ENCODE measurements at regions not wholly inside any gene's neighbourhood (a gene's known extent, or its start where the extent isn't known, plus 50 kb on each side); places are given as distances from the start of the nearest gene placed in this dataset.
"Not testable (repeated sequence)": the region's sequence is repeated elsewhere in the genome, so short reads cannot be mapped to it uniquely, and the experiment has no call there.

GRCh38 chr10:100660945-100661344 is 84.4 kb upstream of the PAX2 start:
- Histone ChIP-seq H3K36me3 (ENCODE audit: control insufficient read depth in 4 of 4, insufficient read depth in 4 of 4, low read length in 3 of 4) (no peaks in the 10 kb centered on the region), H3K4me3 (ENCODE audit: control insufficient read depth in 1 of 7, extremely low read depth in 1 of 7, insufficient read depth in 4 of 7, low read depth in 2 of 7, low read length in 6 of 7) (no peak overlapping the region), H3K4me1 (ENCODE audit: control extremely low read depth in 1 of 4, control insufficient read depth in 4 of 4, insufficient read depth in 4 of 4, low read length in 3 of 4) (peaks cover 0 to 4% (median under 1%) of the 10 kb centered on the region in 4 experiments), H3K27ac (ENCODE audit: insufficient read depth in 1 of 2, low read depth in 1 of 2, low read length in 2 of 2, poor library complexity in 1 of 2, severe bottlenecking in 2 of 2) (no peak overlapping the region), H3K9me3 (ENCODE audit: control extremely low read depth in 1 of 5, control insufficient read depth in 4 of 5, insufficient read depth in 2 of 5, low read depth in 1 of 5, low read length in 4 of 5) (peaks cover 0 to 4% (median 0%) of the 10 kb centered on the region in 5 experiments), H3K27me3 (replicated peaks in 2 of 5; ENCODE audit: control insufficient read depth in 4 of 5, insufficient read depth in 5 of 5, low read length in 4 of 5) (peaks cover 7 to 90% (median 40%) of the 10 kb centered on the region in 5 experiments)
- POLR2A ChIA-PET, result no interaction called here
- CTCF ChIA-PET, result no interaction called here
- DNase-seq, result no peak
- WGBS (ENCODE audit: insufficient coverage), result 74% methylated on average over 2 of the region's 3 CpGs

GRCh38 chr10:100661520-100661919 is 83.9 kb upstream of the PAX2 start:
- peaks cover 0 to 2% (median 0%) of the 10 kb centered on the region in 4 experiments for H3K4me1 ChIP-seq (ENCODE audit: control extremely low read depth in 1 of 4, control insufficient read depth in 4 of 4, insufficient read depth in 4 of 4, low read length in 3 of 4)
- ChIA-PET CTCF (no interaction called here), POLR2A (no interaction called here)
- no peak overlapping the region for H3K4me3 ChIP-seq (ENCODE audit: control insufficient read depth in 1 of 7, extremely low read depth in 1 of 7, insufficient read depth in 4 of 7, low read depth in 2 of 7, low read length in 6 of 7)
- no peaks in the 10 kb centered on the region for H3K36me3 ChIP-seq (ENCODE audit: control insufficient read depth in 4 of 4, insufficient read depth in 4 of 4, low read length in 3 of 4)
- no peak overlapping the region for H3K27ac ChIP-seq (ENCODE audit: insufficient read depth in 1 of 2, low read depth in 1 of 2, low read length in 2 of 2, poor library complexity in 1 of 2, severe bottlenecking in 2 of 2)
- H3K27me3 ChIP-seq (replicated peaks in 2 of 5; ENCODE audit: control insufficient read depth in 4 of 5, insufficient read depth in 5 of 5, low read length in 4 of 5), result peaks cover 7 to 90% (median 42%) of the 10 kb centered on the region in 5 experiments
- peaks cover 0 to 4% (median 0%) of the 10 kb centered on the region in 5 experiments for H3K9me3 ChIP-seq (ENCODE audit: control extremely low read depth in 1 of 5, control insufficient read depth in 4 of 5, insufficient read depth in 2 of 5, low read depth in 1 of 5, low read length in 4 of 5)
- WGBS (ENCODE audit: insufficient coverage), result 57% methylated on average over 8 of the region's 13 CpGs
- no peak for DNase-seq

- 79% methylated on average over 3 of the region's 7 CpGs for WGBS (ENCODE audit: insufficient coverage)
- peaks cover 0 to 4% (median 0%) of the 10 kb centered on the region in 5 experiments for H3K9me3 ChIP-seq (ENCODE audit: control extremely low read depth in 1 of 5, control insufficient read depth in 4 of 5, insufficient read depth in 2 of 5, low read depth in 1 of 5, low read length in 4 of 5)
- ChIA-PET CTCF (no interaction called here), POLR2A (no interaction called here)
- no peak overlapping the region for H3K27ac ChIP-seq (ENCODE audit: insufficient read depth in 1 of 2, low read depth in 1 of 2, low read length in 2 of 2, poor library complexity in 1 of 2, severe bottlenecking in 2 of 2)
- no peaks in the 10 kb centered on the region for H3K4me1 ChIP-seq (ENCODE audit: control extremely low read depth in 1 of 4, control insufficient read depth in 4 of 4, insufficient read depth in 4 of 4, low read length in 3 of 4)
- no peak for DNase-seq
- H3K27me3 ChIP-seq (replicated peaks in 2 of 5; ENCODE audit: control insufficient read depth in 4 of 5, insufficient read depth in 5 of 5, low read length in 4 of 5), result peaks cover 7 to 90% (median 42%) of the 10 kb centered on the region in 5 experiments
- no peaks in the 10 kb centered on the region for H3K36me3 ChIP-seq (ENCODE audit: control insufficient read depth in 4 of 4, insufficient read depth in 4 of 4, low read length in 3 of 4)
- no peak overlapping the region for H3K4me3 ChIP-seq (ENCODE audit: control insufficient read depth in 1 of 7, extremely low read depth in 1 of 7, insufficient read depth in 4 of 7, low read depth in 2 of 7, low read length in 6 of 7)
These were observed 83.3 kb upstream of the PAX2 start for GRCh38 chr10:100662067-100662466.

- H3K4me1 ChIP-seq (ENCODE audit: control extremely low read depth in 1 of 4, control insufficient read depth in 4 of 4, insufficient read depth in 4 of 4, low read length in 3 of 4), result no peaks in the 10 kb centered on the region
- H3K9me3 ChIP-seq (ENCODE audit: control extremely low read depth in 1 of 5, control insufficient read depth in 4 of 5, insufficient read depth in 2 of 5, low read depth in 1 of 5, low read length in 4 of 5), result no peaks in the 10 kb centered on the region
- POLR2A ChIA-PET, result no interaction called here
- no peaks in the 10 kb centered on the region for H3K36me3 ChIP-seq (ENCODE audit: control insufficient read depth in 4 of 4, insufficient read depth in 4 of 4, low read length in 3 of 4)
- CTCF ChIA-PET, result interaction anchor here (0.6 to 1.5 kb wide), 3 partner anchors 28 to 102 kb away, joined by 3 to 6 read pairs (median 3); no protein-coding TSS in a partner anchor
- WGBS (ENCODE audit: insufficient coverage), result 50% methylated on average over 2 of the region's 6 CpGs
- no peak overlapping the region for H3K4me3 ChIP-seq (ENCODE audit: control insufficient read depth in 1 of 7, extremely low read depth in 1 of 7, insufficient read depth in 4 of 7, low read depth in 2 of 7, low read length in 6 of 7)
- peaks cover 0 to 90% (median 28%) of the 10 kb centered on the region in 5 experiments for H3K27me3 ChIP-seq (replicated peaks in 2 of 5; ENCODE audit: control insufficient read depth in 4 of 5, insufficient read depth in 5 of 5, low read length in 4 of 5)
- DNase-seq, result no peak
- no peak overlapping the region for H3K27ac ChIP-seq (ENCODE audit: insufficient read depth in 1 of 2, low read depth in 1 of 2, low read length in 2 of 2, poor library complexity in 1 of 2, severe bottlenecking in 2 of 2)
These were observed 80.8 kb upstream of the PAX2 start for GRCh38 chr10:100664316-100665149.

GRCh38 chr10:100666634-100667033 is 78.7 kb upstream of the PAX2 start:
- H3K36me3 ChIP-seq (ENCODE audit: control insufficient read depth in 4 of 4, insufficient read depth in 4 of 4, low read length in 3 of 4); H3K9me3 ChIP-seq (ENCODE audit: control extremely low read depth in 1 of 5, control insufficient read depth in 4 of 5, insufficient read depth in 2 of 5, low read depth in 1 of 5, low read length in 4 of 5); H3K4me1 ChIP-seq (ENCODE audit: control extremely low read depth in 1 of 4, control insufficient read depth in 4 of 4, insufficient read depth in 4 of 4, low read length in 3 of 4); DNase-seq; CTCF ChIA-PET; POLR2A ChIA-PET; H3K4me3 ChIP-seq (ENCODE audit: control insufficient read depth in 1 of 7, extremely low read depth in 1 of 7, insufficient read depth in 4 of 7, low read depth in 2 of 7, low read length in 6 of 7); H3K27ac ChIP-seq (ENCODE audit: insufficient read depth in 1 of 2, low read depth in 1 of 2, low read length in 2 of 2, poor library complexity in 1 of 2, severe bottlenecking in 2 of 2): not testable (repeated sequence)
- no CpG with 5 or more reads among the region's 2 CpGs for WGBS (ENCODE audit: insufficient coverage)
- H3K27me3 ChIP-seq (replicated peaks in 2 of 5; ENCODE audit: control insufficient read depth in 4 of 5, insufficient read depth in 5 of 5, low read length in 4 of 5), result peaks cover under 1 to 90% (median 31%) of the 10 kb centered on the region in 5 experiments

- ChIA-PET CTCF (interaction anchor here (1.1 kb wide), 1 partner anchor 10 kb away, joined by 5 read pairs; no protein-coding TSS in a partner anchor), POLR2A (no interaction called here)
- WGBS (ENCODE audit: insufficient coverage), result 72% methylated on average over 5 of the region's 9 CpGs
- peaks cover 12 to 93% (median 37%) of the 10 kb centered on the region in 5 experiments for H3K27me3 ChIP-seq (replicated peaks in 2 of 5; ENCODE audit: control insufficient read depth in 4 of 5, insufficient read depth in 5 of 5, low read length in 4 of 5)
- no peak overlapping the region for H3K27ac ChIP-seq (ENCODE audit: insufficient read depth in 1 of 2, low read depth in 1 of 2, low read length in 2 of 2, poor library complexity in 1 of 2, severe bottlenecking in 2 of 2)
- no peak overlapping the region for H3K4me3 ChIP-seq (ENCODE audit: control insufficient read depth in 1 of 7, extremely low read depth in 1 of 7, insufficient read depth in 4 of 7, low read depth in 2 of 7, low read length in 6 of 7)
- H3K36me3 ChIP-seq (ENCODE audit: control insufficient read depth in 4 of 4, insufficient read depth in 4 of 4, low read length in 3 of 4), result no peaks in the 10 kb centered on the region
- DNase-seq, result no peak
- no peaks in the 10 kb centered on the region for H3K9me3 ChIP-seq (ENCODE audit: control extremely low read depth in 1 of 5, control insufficient read depth in 4 of 5, insufficient read depth in 2 of 5, low read depth in 1 of 5, low read length in 4 of 5)
- peaks cover 0 to 4% (median 0%) of the 10 kb centered on the region in 4 experiments for H3K4me1 ChIP-seq (ENCODE audit: control extremely low read depth in 1 of 4, control insufficient read depth in 4 of 4, insufficient read depth in 4 of 4, low read length in 3 of 4)
These were observed 75.8 kb upstream of the PAX2 start for GRCh38 chr10:100669616-100670015.

GRCh38 chr10:100670368-100670767 is 75.0 kb upstream of the PAX2 start:
- CTCF ChIA-PET, result interaction anchor here (1.1 to 1.9 kb wide), 2 partner anchors 10 to 74 kb away, joined by 5 to 6 read pairs; no protein-coding TSS in a partner anchor
- WGBS (ENCODE audit: insufficient coverage), result 54% methylated on average over 5 of the region's 6 CpGs
- Histone ChIP-seq H3K36me3 (ENCODE audit: control insufficient read depth in 4 of 4, insufficient read depth in 4 of 4, low read length in 3 of 4) (no peaks in the 10 kb centered on the region), H3K4me3 (ENCODE audit: control insufficient read depth in 1 of 7, extremely low read depth in 1 of 7, insufficient read depth in 4 of 7, low read depth in 2 of 7, low read length in 6 of 7) (no peak overlapping the region), H3K27ac (ENCODE audit: insufficient read depth in 1 of 2, low read depth in 1 of 2, low read length in 2 of 2, poor library complexity in 1 of 2, severe bottlenecking in 2 of 2) (no peak overlapping the region), H3K27me3 (replicated peaks in 2 of 5; ENCODE audit: control insufficient read depth in 4 of 5, insufficient read depth in 5 of 5, low read length in 4 of 5) (peaks cover 12 to 92% (median 38%) of the 10 kb centered on the region in 5 experiments), H3K4me1 (ENCODE audit: control extremely low read depth in 1 of 4, control insufficient read depth in 4 of 4, insufficient read depth in 4 of 4, low read length in 3 of 4) (peaks cover 0 to 4% (median 0%) of the 10 kb centered on the region in 4 experiments), H3K9me3 (ENCODE audit: control extremely low read depth in 1 of 5, control insufficient read depth in 4 of 5, insufficient read depth in 2 of 5, low read depth in 1 of 5, low read length in 4 of 5) (no peaks in the 10 kb centered on the region)
- POLR2A ChIA-PET, result no interaction called here
- no peak for DNase-seq

All from common myeloid progenitor, CD34-positive (primary cell).